ENCODE measurements at regions not wholly inside any gene's neighbourhood (a gene's known extent, or its start where the extent isn't known, plus 50 kb on each side); places are given as distances from the start of the nearest gene placed in this dataset.

DNA sequence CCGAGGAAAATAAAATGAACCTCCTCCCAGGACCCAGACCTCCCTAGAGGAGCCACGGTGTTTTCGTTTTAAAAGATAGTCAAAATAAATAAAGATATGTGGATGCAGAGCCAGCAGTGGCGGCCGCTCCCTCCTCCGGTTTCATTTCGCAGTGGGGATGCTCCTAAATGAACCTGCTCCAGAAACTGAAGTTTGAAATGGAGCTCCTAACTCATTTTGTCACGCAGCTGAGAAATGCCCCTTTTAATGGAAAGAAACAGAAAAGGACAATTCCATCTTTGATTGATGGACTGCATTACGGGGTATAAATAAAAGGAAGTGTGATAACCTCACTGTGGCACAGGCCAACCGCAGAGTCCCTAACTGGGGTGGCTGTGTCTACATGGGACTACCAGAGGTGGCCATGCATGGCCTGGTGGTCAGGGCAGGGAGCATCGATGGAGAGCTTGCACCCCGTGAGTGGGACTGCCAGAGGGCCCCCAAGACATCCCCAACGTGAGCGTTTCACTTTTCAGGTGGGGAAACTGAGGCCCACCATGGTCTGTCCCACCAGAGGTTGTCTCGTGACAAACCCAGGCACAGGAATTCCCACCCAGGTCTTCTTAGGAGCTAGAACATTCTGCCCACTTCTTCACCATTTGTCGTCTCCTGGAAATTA is 426.6 kb downstream of the BRD1 start:
- TF ChIP-seq CTCF (IDR thresholded peaks at IDR 0.05), result no peak
- no peak for TF ChIP-seq EZH2 (IDR thresholded peaks at IDR 0.05; ENCODE audit: borderline replicate concordance, insufficient read depth, low read depth, low read length, poor library complexity, severe bottlenecking)
